ENCODE measurements at regions not wholly inside any gene's neighbourhood (a gene's known extent, or its start where the extent isn't known, plus 50 kb on each side); places are given as distances from the start of the nearest gene placed in this dataset.

GRCh38 chr3:168883145-168883544 is 780.4 kb downstream of the MECOM start:
- TF ChIP-seq, protein P1, sequence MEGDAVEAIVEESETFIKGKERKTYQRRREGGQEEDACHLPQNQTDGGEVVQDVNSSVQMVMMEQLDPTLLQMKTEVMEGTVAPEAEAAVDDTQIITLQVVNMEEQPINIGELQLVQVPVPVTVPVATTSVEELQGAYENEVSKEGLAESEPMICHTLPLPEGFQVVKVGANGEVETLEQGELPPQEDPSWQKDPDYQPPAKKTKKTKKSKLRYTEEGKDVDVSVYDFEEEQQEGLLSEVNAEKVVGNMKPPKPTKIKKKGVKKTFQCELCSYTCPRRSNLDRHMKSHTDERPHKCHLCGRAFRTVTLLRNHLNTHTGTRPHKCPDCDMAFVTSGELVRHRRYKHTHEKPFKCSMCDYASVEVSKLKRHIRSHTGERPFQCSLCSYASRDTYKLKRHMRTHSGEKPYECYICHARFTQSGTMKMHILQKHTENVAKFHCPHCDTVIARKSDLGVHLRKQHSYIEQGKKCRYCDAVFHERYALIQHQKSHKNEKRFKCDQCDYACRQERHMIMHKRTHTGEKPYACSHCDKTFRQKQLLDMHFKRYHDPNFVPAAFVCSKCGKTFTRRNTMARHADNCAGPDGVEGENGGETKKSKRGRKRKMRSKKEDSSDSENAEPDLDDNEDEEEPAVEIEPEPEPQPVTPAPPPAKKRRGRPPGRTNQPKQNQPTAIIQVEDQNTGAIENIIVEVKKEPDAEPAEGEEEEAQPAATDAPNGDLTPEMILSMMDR (IDR thresholded peaks at IDR 0.05; ENCODE audit: low read depth, low read length), result no peak
- no peak for DNase-seq (ENCODE audit: extremely low read depth, low read depth)

GRCh38 chr3:168881804-168882203 is 781.7 kb downstream of the MECOM start:
- TF ChIP-seq, protein P1 (IDR thresholded peaks at IDR 0.05; ENCODE audit: low read depth, low read length), result no peak

DNA sequence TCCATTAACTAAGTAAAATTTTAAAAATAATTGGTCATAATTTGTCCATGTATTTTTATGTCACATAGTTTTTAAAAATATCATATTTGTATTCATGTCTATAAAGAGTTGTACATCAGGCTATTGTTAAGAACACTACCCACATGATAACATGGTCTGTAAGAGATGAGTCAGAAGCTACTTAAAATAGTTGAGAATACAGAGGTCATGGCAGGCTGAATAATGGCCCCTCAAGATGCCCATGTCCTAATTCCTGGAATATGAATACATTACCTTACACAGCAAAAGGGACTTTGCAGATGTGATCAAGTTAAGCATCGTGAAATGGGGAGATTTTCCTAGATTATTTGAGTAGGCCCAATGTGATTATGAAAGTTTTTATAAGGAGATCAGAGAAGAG is 782.9 kb upstream of the GOLIM4 start:
- DNase-seq (ENCODE audit: extremely low read depth, low read depth), result no peak
- TF ChIP-seq, protein P1 (IDR thresholded peaks at IDR 0.05; ENCODE audit: low read depth, low read length), result no peak

More at GRCh38 chr3:168881804-168882203, 781.7 kb downstream of the MECOM start:
- DNase-seq (ENCODE audit: extremely low read depth, low read depth), result no peak

- no peak for DNase-seq (ENCODE audit: extremely low read depth, low read depth)
- TF ChIP-seq, protein P1 (IDR thresholded peaks at IDR 0.05; ENCODE audit: low read depth, low read length), result no peak
Measured at GRCh38 chr3:168877899-168878298, 782.2 kb upstream of the GOLIM4 start.

DNA sequence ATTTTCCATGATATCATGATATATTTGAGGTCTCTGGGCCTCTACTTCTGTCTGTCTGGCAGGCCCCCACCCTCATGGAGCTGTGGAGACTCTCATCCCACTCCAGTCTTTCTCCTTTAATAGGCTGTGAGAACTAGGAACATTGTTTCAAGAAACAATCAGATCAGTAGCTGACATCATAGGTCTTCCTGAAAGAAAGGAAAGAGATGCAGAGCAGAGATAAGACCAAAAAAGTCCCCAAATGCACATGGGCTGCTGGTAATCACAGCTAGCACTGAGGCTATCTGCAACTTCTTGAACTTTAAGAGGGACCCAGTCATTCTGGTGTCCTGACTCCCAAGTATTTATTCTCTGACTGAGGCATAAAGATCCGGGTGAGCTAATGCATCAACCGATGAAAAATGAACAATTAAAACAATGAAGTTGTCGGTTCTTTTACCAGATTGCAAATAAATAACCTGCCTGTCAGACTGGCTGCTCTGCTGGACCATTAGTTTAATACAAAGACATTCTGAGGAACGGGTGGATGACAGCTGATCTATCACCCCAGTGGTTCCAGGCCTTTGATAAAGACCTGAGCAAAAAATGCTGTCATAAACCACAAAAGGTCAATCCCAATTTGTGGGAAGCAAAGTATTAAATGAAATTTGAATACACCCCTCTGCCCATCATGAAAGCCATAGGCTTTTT is 780.8 kb upstream of the GOLIM4 start:
- TF ChIP-seq, protein P1 (IDR thresholded peaks at IDR 0.05; ENCODE audit: low read depth, low read length), result no peak
- no peak for DNase-seq (ENCODE audit: extremely low read depth, low read depth)

GRCh38 chr3:168872826-168873225 is 777.1 kb upstream of the GOLIM4 start:
- TF ChIP-seq, protein P1 (IDR thresholded peaks at IDR 0.05; ENCODE audit: low read depth, low read length), result no peak

DNA sequence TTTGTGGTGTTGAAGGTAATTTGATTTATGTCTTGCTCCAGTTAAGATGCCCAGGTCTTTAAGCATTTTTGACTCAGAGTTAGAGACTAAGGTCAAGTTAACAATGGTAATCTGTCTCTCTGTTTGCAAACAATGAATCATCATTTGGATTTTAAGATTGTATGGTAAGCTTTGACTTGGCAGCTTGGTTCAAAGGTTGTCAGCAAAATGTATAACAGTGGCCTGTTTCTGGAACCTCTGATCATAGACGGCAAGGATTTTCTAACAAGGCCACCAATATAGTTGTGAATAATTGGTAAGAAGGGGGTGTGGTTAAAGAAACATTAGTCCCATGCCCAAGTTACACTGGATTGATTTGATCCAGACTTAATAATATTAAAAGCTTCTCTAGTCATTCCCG is 775.2 kb upstream of the GOLIM4 start:
- TF ChIP-seq, protein P1 (IDR thresholded peaks at IDR 0.05; ENCODE audit: low read depth, low read length), result no peak
- no peak for DNase-seq (ENCODE audit: extremely low read depth, low read depth)

More at GRCh38 chr3:168872826-168873225, 777.1 kb upstream of the GOLIM4 start:
- DNase-seq (ENCODE audit: extremely low read depth, low read depth), result no peak

Measured in AG09319 (cell line).